ENCODE measurements at regions not wholly inside any gene's neighbourhood (a gene's known extent, or its start where the extent isn't known, plus 50 kb on each side); places are given as distances from the start of the nearest gene placed in this dataset.

- no peak for DNase-seq (ENCODE audit: low spot score)
- intact Hi-C loops (cut with DNase I) = no loop called here
Measured at GRCh38 chr11:92504004-92504403, 279.4 kb downstream of the FAT3 start.

- no peak for DNase-seq (ENCODE audit: low spot score)
- intact Hi-C loops (cut with DNase I) = no loop called here
Measured at GRCh38 chr11:92504534-92504933, 279.9 kb downstream of the FAT3 start.

- no peak for DNase-seq (ENCODE audit: low spot score)
- intact Hi-C loops (cut with DNase I) = no loop called here
Measured at GRCh38 chr11:92505689-92506088, 281.1 kb downstream of the FAT3 start.

- intact Hi-C loops (cut with DNase I) = no loop called here
- no peak for DNase-seq (ENCODE audit: low spot score)
Measured at GRCh38 chr11:92506809-92507336, 282.3 kb downstream of the FAT3 start.

- intact Hi-C loops (cut with DNase I) = no loop called here
- DNase-seq (ENCODE audit: low spot score) = no peak
Measured at GRCh38 chr11:92510591-92510990, 286.0 kb downstream of the FAT3 start.

GRCh38 chr11:92511522-92512203, 287.0 kb downstream of the FAT3 start:
- DNase-seq (ENCODE audit: low spot score) = no peak
- intact Hi-C loops (cut with DNase I) = no loop called here

GRCh38 chr11:92512204-92512569, 287.6 kb downstream of the FAT3 start:
- intact Hi-C loops (cut with DNase I) = no loop called here
- no peak for DNase-seq (ENCODE audit: low spot score)

- intact Hi-C loops (cut with DNase I) = no loop called here
- no peak for DNase-seq (ENCODE audit: low spot score)
Measured at GRCh38 chr11:92523611-92524010, 299.0 kb downstream of the FAT3 start.

- intact Hi-C loops (cut with DNase I) = no loop called here
- DNase-seq (ENCODE audit: low spot score) = no peak
Measured at GRCh38 chr11:92524542-92524941, 299.9 kb downstream of the FAT3 start.

GRCh38 chr11:92527467-92527866, 302.8 kb downstream of the FAT3 start:
- DNase-seq (ENCODE audit: low spot score) = no peak
- intact Hi-C loops (cut with DNase I) = no loop called here

- no peak for DNase-seq (ENCODE audit: low spot score)
- intact Hi-C loops (cut with DNase I) = no loop called here
Measured at GRCh38 chr11:92528001-92528400, 303.4 kb downstream of the FAT3 start.

GRCh38 chr11:92531065-92531739, 306.6 kb downstream of the FAT3 start:
- DNase-seq (ENCODE audit: low spot score) = no peak
- intact Hi-C loops (cut with DNase I) = no loop called here

GRCh38 chr11:92533657-92534335, 309.2 kb downstream of the FAT3 start:
- no peak for DNase-seq (ENCODE audit: low spot score)
- intact Hi-C loops (cut with DNase I) = no loop called here

- intact Hi-C loops (cut with DNase I) = no loop called here
- no peak for DNase-seq (ENCODE audit: low spot score)
Measured at GRCh38 chr11:92536883-92537282, 312.3 kb downstream of the FAT3 start.

GRCh38 chr11:92540096-92540495, 315.5 kb downstream of the FAT3 start:
- intact Hi-C loops (cut with DNase I) = no loop called here
- no peak for DNase-seq (ENCODE audit: low spot score)

GRCh38 chr11:92545906-92546471, 321.4 kb downstream of the FAT3 start:
- intact Hi-C loops (cut with DNase I) = no loop called here
- no peak for DNase-seq (ENCODE audit: low spot score)

GRCh38 chr11:92546603-92547002, 322.0 kb downstream of the FAT3 start:
- no peak for DNase-seq (ENCODE audit: low spot score)
- intact Hi-C loops (cut with DNase I) = no loop called here

- DNase-seq (ENCODE audit: low spot score) = no peak
- intact Hi-C loops (cut with DNase I) = no loop called here
Measured at GRCh38 chr11:92550411-92550810, 325.8 kb downstream of the FAT3 start.

GRCh38 chr11:92550871-92551270, 326.3 kb downstream of the FAT3 start:
- intact Hi-C loops (cut with DNase I) = no loop called here
- no peak for DNase-seq (ENCODE audit: low spot score)

GRCh38 chr11:92552942-92553341, 328.3 kb downstream of the FAT3 start:
- intact Hi-C loops (cut with DNase I) = no loop called here
- no peak for DNase-seq (ENCODE audit: low spot score)
